Uterus (tissue), 2 donors: ENCODE measurements at regions not wholly inside any gene's neighbourhood (a gene's known extent, or its start where the extent isn't known, plus 50 kb on each side); places are given as distances from the start of the nearest gene placed in this dataset.

ENCODE experiments used
- CTCF ChIP-seq, 4 experiments: fragments of 200-600 bp in 2 of 4; fragments of 450-650 bp in 2 of 4; sonication (generic) in 2 of 4; IDR thresholded peaks; one replicate each; pipeline ENCODE4 v1.5.1; 2016 to 2019; ENCODE audit warnings: antibody characterized with exemption in 4 of 4, mild to moderate bottlenecking in 2 of 4, moderate library complexity in 1 of 4
- POLR2A ChIP-seq, 2 donors: fragments of 450-650 bp; IDR thresholded peaks; one replicate each; pipeline ENCODE4 v1.6.1; 2016; ENCODE audit warnings: antibody characterized with exemption in 2 of 2, mild to moderate bottlenecking in 1 of 2, moderate library complexity in 1 of 2

- TF ChIP-seq CTCF (IDR thresholded peaks at IDR 0.05): no peak
- TF ChIP-seq POLR2A (IDR thresholded peaks at IDR 0.05): no peak
These were observed 83.0 kb downstream of the HFE start for GRCh38 chr6:26170181-26170580.
